Mesenchymal stem cell (in vitro differentiated cells and primary cell): ENCODE measurements at regions not wholly inside any gene's neighbourhood (a gene's known extent, or its start where the extent isn't known, plus 50 kb on each side); places are given as distances from the start of the nearest gene placed in this dataset.

Experiments
- DNase-seq: peaks from one replicate; pipeline ENCODE4 v3.0.0-alpha.2; 2013
- H2AFZ ChIP-seq: one replicate; pipeline ENCODE4 v1.6.1; 2013; ENCODE audit warnings: low read depth, mild to moderate bottlenecking, control low read depth, inconsistent platforms, low read length, moderate library complexity
- H2AK5ac ChIP-seq: 2 replicates; pipeline ENCODE4 v1.6.1; 2013; ENCODE audit warnings: low read length, moderate library complexity, mild to moderate bottlenecking, inconsistent platforms; ENCODE audit not compliant: severe bottlenecking
- H2BK120ac ChIP-seq: one replicate; pipeline ENCODE4 v1.6.1; 2013; ENCODE audit warnings: low read depth, mild to moderate bottlenecking, inconsistent platforms, low read length, moderate library complexity
- H2BK12ac ChIP-seq, 2 experiments: one replicate each; pipeline ENCODE4 v1.6.1; 2013; ENCODE audit warnings: inconsistent platforms in 2 of 2, low read length in 2 of 2, mild to moderate bottlenecking in 2 of 2, moderate library complexity in 2 of 2, control low read depth in 1 of 2
- H2BK15ac ChIP-seq: one replicate; pipeline ENCODE4 v1.6.1; 2013; ENCODE audit warnings: mild to moderate bottlenecking, low read depth, inconsistent platforms; ENCODE audit not compliant: poor library complexity, severe bottlenecking
- H2BK5ac ChIP-seq: 2 replicates; pipeline ENCODE4 v1.6.1; 2013; ENCODE audit warnings: low read depth, mild to moderate bottlenecking, low read length, control low read depth, inconsistent platforms; ENCODE audit not compliant: poor library complexity, severe bottlenecking
- H3K14ac ChIP-seq, 2 experiments: one replicate each; pipeline ENCODE4 v1.6.1; 2013; ENCODE audit warnings: inconsistent platforms in 2 of 2, low read length in 2 of 2, control low read depth in 1 of 2, mild to moderate bottlenecking in 1 of 2, moderate library complexity in 1 of 2
- H3K18ac ChIP-seq, 2 experiments: one replicate each; pipeline ENCODE4 v1.6.1; 2013; ENCODE audit warnings: inconsistent platforms in 2 of 2, low read length in 2 of 2, control low read depth in 1 of 2, low read depth in 1 of 2, mild to moderate bottlenecking in 1 of 2
- H3K23ac ChIP-seq, 2 experiments: one replicate each; pipeline ENCODE4 v1.6.1; 2013; ENCODE audit warnings: inconsistent platforms in 2 of 2, low read length in 2 of 2, mild to moderate bottlenecking in 2 of 2, moderate library complexity in 2 of 2, control low read depth in 1 of 2
- H3K27ac ChIP-seq: 2 replicates; pipeline ENCODE4 v1.5.1; 2013; ENCODE audit warnings: mild to moderate bottlenecking, moderate library complexity, low read length, control low read depth, inconsistent platforms; ENCODE audit not compliant: poor library complexity, severe bottlenecking
- H3K27me3 ChIP-seq, 2 experiments: 2 replicates each; pipeline versions ENCODE4 v1.6.1 to v1.7.0; 2013; ENCODE audit warnings: low read length in 2 of 2, mild to moderate bottlenecking in 2 of 2, moderate library complexity in 2 of 2, control low read depth in 1 of 2, inconsistent platforms in 1 of 2; ENCODE audit not compliant: control insufficient read depth in 1 of 2, insufficient read depth in 1 of 2
- H3K36me3 ChIP-seq, 2 experiments: 2 replicates each; pipeline versions ENCODE4 v1.6.1 to v1.7.0; 2013; ENCODE audit warnings: low read length in 2 of 2, control low read depth in 1 of 2, inconsistent platforms in 1 of 2, low read depth in 1 of 2, mild to moderate bottlenecking in 1 of 2; ENCODE audit not compliant: insufficient read depth in 2 of 2, control insufficient read depth in 1 of 2
- H3K4ac ChIP-seq, 2 experiments: one replicate each; pipeline ENCODE4 v1.6.1; 2013; ENCODE audit warnings: inconsistent platforms in 2 of 2, low read length in 2 of 2, mild to moderate bottlenecking in 2 of 2, moderate library complexity in 2 of 2, control low read depth in 1 of 2, low read depth in 1 of 2
- H3K4me1 ChIP-seq: 2 replicates; pipeline ENCODE4 v1.6.1; 2013; ENCODE audit warnings: low read depth, low read length, control low read depth; ENCODE audit not compliant: control insufficient read depth, insufficient read depth
- H3K4me2 ChIP-seq: 2 replicates; pipeline ENCODE4 v1.6.1; 2013; ENCODE audit warnings: low read length, mild to moderate bottlenecking, inconsistent platforms; ENCODE audit not compliant: poor library complexity, severe bottlenecking
- H3K4me3 ChIP-seq, 2 experiments: 2 replicates each; pipeline versions ENCODE4 v1.5.1 to v1.7.0; 2013; ENCODE audit warnings: low read length in 2 of 2, mild to moderate bottlenecking in 2 of 2, control low read depth in 1 of 2, low read depth in 1 of 2; ENCODE audit not compliant: insufficient read depth in 1 of 2
- H3K79me1 ChIP-seq: replicated peaks from 2 replicates; pipeline ENCODE4 v1.6.1; 2013; ENCODE audit warnings: mild to moderate bottlenecking, control low read depth, low read length, inconsistent platforms; ENCODE audit not compliant: poor library complexity, severe bottlenecking
- H3K9ac ChIP-seq: 2 replicates; pipeline ENCODE4 v1.7.0; 2013; ENCODE audit warnings: mild to moderate bottlenecking, low read length, moderate library complexity
- H3K9me3 ChIP-seq: 2 replicates; pipeline ENCODE4 v1.7.0; 2013; ENCODE audit warnings: mild to moderate bottlenecking, low read length; ENCODE audit not compliant: control insufficient read depth
- H4K8ac ChIP-seq: one replicate; pipeline ENCODE4 v1.6.1; 2013; ENCODE audit warnings: inconsistent platforms, mild to moderate bottlenecking, low read length, moderate library complexity
- H4K91ac ChIP-seq: one replicate; pipeline ENCODE4 v1.6.1; 2013; ENCODE audit warnings: mild to moderate bottlenecking, low read length, inconsistent platforms
- WGBS: methylation state at CpG from one replicate; pipeline ENCODE4 v1.1.7; 2013; ENCODE audit warnings: mixed read lengths; 5-methylcytosine and 5-hydroxymethylcytosine counted together

DNA sequence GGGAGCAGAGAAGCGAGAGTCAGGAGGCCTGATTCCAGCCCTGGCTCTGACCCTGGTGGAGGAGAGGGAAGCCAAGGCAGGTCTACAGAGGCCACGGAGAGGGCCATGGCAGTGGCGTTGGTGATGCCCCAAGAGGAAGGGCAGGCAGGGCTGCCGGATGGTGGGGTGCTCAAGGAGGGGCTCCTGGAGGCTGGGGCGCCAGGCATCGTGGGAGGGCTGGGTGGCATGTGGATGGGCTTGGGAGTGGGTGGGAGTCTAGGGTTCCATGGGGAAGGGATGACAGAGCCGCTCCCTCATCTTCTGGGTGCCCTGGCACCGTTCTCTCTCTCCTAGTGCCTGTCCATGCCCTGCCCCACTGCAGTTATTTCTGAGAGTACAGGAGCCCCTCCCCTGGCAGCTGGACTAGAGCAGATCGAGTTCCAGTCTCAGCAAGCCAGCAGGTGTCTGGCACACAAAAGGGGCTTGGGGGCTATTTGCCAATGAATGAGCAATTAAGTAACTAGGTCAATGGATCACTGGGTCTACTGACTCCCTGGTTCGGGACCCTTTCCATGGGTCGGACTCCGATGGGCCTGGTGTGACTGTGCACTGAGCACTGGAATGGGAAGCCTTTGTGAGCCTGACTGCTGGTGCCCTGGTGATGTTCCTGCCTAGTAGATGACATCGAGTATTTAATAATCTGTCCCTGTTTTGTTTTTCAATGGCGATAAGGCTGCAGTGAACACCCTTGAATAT lies 570.0 kb downstream of the TBC1D22A start:
- Histone ChIP-seq H3K9ac (no peak overlapping the region), H2BK15ac (no peak overlapping the region), H3K18ac (no peak overlapping the region), H3K27ac (no peak overlapping the region), H3K4ac (no peak overlapping the region), H2BK5ac (no peak overlapping the region), H3K27me3 (peaks cover 0 to 19% of the 10 kb centered on the region in 2 experiments), H3K23ac (no peak overlapping the region), H4K91ac (no peak overlapping the region), H3K4me3 (no peak overlapping the region), H2BK120ac (no peak overlapping the region), H2AFZ (no peak overlapping the region), H3K14ac (no peak overlapping the region), H2AK5ac (no peak overlapping the region), H3K36me3 (no peaks in the 10 kb centered on the region), H3K9me3 (peaks cover 27% of the 10 kb centered on the region), H2BK12ac (no peak overlapping the region), H3K4me2 (no peak overlapping the region), H4K8ac (no peak overlapping the region), H3K79me1 (no peaks in the 10 kb centered on the region), H3K4me1 (no peaks in the 10 kb centered on the region)
- no peak for DNase-seq
- WGBS, result 74% methylated on average over 13 of the region's 14 CpGs

DNA sequence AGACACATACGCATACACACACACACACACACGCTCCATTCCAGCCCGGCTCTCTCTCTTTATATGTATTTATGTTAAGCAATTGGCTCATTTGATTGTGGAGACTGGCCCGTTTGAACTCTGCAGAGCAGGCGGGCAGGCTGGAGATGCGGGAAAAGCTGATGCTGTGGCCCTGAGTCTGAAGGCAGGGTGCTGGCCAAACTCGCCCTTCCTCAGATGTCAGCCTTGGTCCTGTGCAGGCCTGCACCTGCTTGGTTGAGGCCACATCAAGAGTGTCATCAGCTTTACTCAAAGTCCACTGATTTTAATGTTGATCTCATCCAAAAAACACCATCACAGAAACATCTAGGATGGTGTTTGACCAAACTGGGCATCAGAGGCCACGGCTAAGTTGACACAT lies 569.3 kb downstream of the TBC1D22A start:
- H3K14ac ChIP-seq, result no peak overlapping the region
- H2BK120ac ChIP-seq, result no peak overlapping the region
- H3K9me3 ChIP-seq, result peaks cover 27% of the 10 kb centered on the region
- no peak overlapping the region for H3K27ac ChIP-seq
- no peak overlapping the region for H3K4me2 ChIP-seq
- no peak overlapping the region for H3K9ac ChIP-seq
- H2AK5ac ChIP-seq, result no peak overlapping the region
- DNase-seq, result no peak
- H2BK5ac ChIP-seq, result no peak overlapping the region
- H3K4me1 ChIP-seq, result no peaks in the 10 kb centered on the region
- no peak overlapping the region for H2BK12ac ChIP-seq
- no peak overlapping the region for H3K18ac ChIP-seq
- 78% methylated on average over 8 of the region's 8 CpGs for WGBS
- peaks cover 0 to 19% of the 10 kb centered on the region in 2 experiments for H3K27me3 ChIP-seq
- no peaks in the 10 kb centered on the region for H3K36me3 ChIP-seq
- no peak overlapping the region for H3K23ac ChIP-seq
- H3K4me3 ChIP-seq, result no peak overlapping the region
- H3K4ac ChIP-seq, result no peak overlapping the region
- no peak overlapping the region for H4K8ac ChIP-seq
- H3K79me1 ChIP-seq, result no peaks in the 10 kb centered on the region
- H4K91ac ChIP-seq, result no peak overlapping the region
- H2AFZ ChIP-seq, result no peak overlapping the region
- no peak overlapping the region for H2BK15ac ChIP-seq

DNA sequence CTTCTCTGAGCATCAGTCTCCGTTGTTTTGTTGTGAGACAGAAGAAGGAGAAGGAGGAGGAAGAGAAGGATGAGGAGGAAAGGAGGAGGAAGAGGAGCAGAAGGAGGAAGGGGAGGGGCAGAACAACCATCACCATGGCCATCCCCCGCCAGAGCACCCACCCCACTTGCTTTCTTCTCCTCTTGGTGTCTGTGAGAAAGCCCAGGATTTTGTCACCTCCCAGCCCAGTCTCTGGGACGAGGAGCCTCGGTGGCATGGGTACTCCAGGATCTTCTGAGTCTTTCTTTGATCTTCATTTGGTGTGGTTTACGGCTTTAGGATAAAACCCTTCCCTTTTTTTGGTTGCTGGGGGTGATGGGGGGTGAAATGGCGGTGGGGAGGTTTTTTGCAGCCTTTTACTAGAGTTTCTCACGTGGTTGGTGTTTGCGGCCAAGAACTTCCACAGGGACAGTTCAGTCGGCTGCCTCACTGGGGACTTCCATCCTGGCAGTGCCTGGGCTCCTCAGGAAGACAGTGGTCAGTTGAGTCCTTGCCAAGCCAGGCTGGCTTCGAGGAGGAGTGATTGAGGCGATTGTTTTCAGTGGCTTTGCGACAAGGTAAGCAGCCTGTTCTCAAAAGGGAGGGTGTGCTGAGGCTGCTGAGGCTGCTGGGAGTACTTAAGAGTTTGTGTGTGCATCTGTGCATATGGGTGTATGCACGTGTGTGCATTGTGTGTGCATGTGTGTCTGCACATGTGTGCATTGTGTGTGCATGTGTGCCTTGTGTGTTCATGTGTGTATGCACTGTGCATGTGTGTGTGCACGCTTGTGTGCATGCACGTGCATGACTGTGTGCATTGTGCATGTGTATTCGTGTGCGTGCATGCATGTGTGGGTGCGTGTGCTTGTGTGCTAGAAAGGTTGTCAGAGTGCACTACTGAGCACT lies 567.5 kb downstream of the TBC1D22A start:
- H3K9me3 ChIP-seq, result peaks cover 22% of the 10 kb centered on the region
- H3K27me3 ChIP-seq, result peaks cover 0 to 15% of the 10 kb centered on the region in 2 experiments
- DNase-seq, result no peak
- no peak overlapping the region for H4K8ac ChIP-seq
- H3K4ac ChIP-seq, result no peak overlapping the region
- 65% methylated on average over 17 of the region's 18 CpGs for whole genome bisulfite sequencing
- H3K4me2 ChIP-seq, result no peak overlapping the region
- no peak overlapping the region for H2BK5ac ChIP-seq
- H3K27ac ChIP-seq, result no peak overlapping the region
- no peaks in the 10 kb centered on the region for H3K4me1 ChIP-seq
- no peak overlapping the region for H3K9ac ChIP-seq
- no peak overlapping the region for H3K18ac ChIP-seq
- no peak overlapping the region for H2BK15ac ChIP-seq
- H3K23ac ChIP-seq, result no peak overlapping the region
- H2BK12ac ChIP-seq, result no peak overlapping the region
- no peak overlapping the region for H2AFZ ChIP-seq
- no peak overlapping the region for H3K14ac ChIP-seq
- no peak overlapping the region for H2BK120ac ChIP-seq
- H3K4me3 ChIP-seq, result no peak overlapping the region
- H4K91ac ChIP-seq, result no peak overlapping the region
- no peaks in the 10 kb centered on the region for H3K79me1 ChIP-seq
- H2AK5ac ChIP-seq, result no peak overlapping the region
- no peaks in the 10 kb centered on the region for H3K36me3 ChIP-seq

DNA sequence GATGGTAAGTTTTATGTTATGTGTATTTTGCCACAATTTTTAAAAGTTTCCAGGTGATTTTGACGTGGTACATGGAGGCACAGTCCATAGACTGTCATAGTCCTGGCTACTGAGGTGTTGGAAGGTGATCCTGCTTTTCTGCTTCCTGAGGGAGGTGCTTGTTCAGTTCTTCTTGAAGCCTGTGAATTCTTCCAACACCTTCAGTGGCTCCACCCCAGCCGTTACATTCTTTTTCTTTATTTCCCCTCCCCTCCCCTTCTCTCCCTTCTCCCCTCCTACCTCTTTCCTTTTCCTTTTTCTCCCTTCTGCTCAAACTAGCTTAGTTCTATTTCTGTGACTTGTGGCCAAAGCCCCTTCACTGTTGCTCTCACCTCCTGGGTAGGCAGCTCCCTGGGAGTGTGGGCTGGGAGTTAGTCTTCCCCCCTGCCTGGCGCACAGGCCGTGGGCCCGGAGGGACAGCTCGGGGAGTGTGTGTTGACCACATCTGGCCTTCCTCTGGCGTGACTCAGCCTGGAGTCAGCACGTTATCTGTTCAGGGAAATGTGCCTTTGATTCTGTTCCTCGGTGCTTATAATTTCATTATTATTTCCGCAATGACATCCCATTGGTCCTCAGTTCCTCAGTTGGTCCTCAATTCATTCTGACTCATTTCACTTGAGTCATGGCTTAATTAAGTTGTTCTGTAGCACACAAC lies 566.2 kb downstream of the TBC1D22A start:
- no peak overlapping the region for H4K91ac ChIP-seq
- H3K4me3 ChIP-seq, result peak overlapping the region in 1 of 2 experiments; percentile 50
- no peak overlapping the region for H2AFZ ChIP-seq
- no peak overlapping the region for H2BK15ac ChIP-seq
- no peak for DNase-seq
- no peaks in the 10 kb centered on the region for H3K79me1 ChIP-seq
- peaks cover 17% of the 10 kb centered on the region for H3K9me3 ChIP-seq
- H3K27ac ChIP-seq, result no peak overlapping the region
- no peak overlapping the region for H3K18ac ChIP-seq
- no peak overlapping the region for H2AK5ac ChIP-seq
- no peak overlapping the region for H2BK12ac ChIP-seq
- peaks cover 0 to 24% of the 10 kb centered on the region in 2 experiments for H3K27me3 ChIP-seq
- H3K23ac ChIP-seq, result no peak overlapping the region
- no peaks in the 10 kb centered on the region for H3K36me3 ChIP-seq
- H3K4ac ChIP-seq, result no peak overlapping the region
- H3K9ac ChIP-seq, result peak overlapping the region; percentile 71
- WGBS, result 57% methylated on average over 10 of the region's 10 CpGs
- H3K4me2 ChIP-seq, result no peak overlapping the region
- H3K14ac ChIP-seq, result no peak overlapping the region
- no peak overlapping the region for H4K8ac ChIP-seq
- no peak overlapping the region for H2BK120ac ChIP-seq
- H2BK5ac ChIP-seq, result no peak overlapping the region
- H3K4me1 ChIP-seq, result no peaks in the 10 kb centered on the region
